Astrocyte of the cerebellum (primary cell): ENCODE measurements at regions not wholly inside any gene's neighbourhood (a gene's known extent, or its start where the extent isn't known, plus 50 kb on each side); places are given as distances from the start of the nearest gene placed in this dataset.
A peak's percentile ranks its signal among the peaks of the same experiment; 100 is the strongest.
"Not testable (repeated sequence)": the region's sequence is repeated elsewhere in the genome, so short reads cannot be mapped to it uniquely, and the experiment has no call there.

Source experiments
- DNase-seq: peaks from one replicate; pipeline ENCODE4 v3.0.0-alpha.2; 2011; ENCODE audit warnings: low read depth
- H3K4me3 ChIP-seq: 2 replicates; pipeline ENCODE4 v1.5.1; 2011; ENCODE audit warnings: mild to moderate bottlenecking, low read depth, low read length, moderate library complexity
- in situ Hi-C: cut with HindIII; loops from 2 replicates; pipeline ENCODE4 v1.10.0; 2017; ENCODE audit warnings: low sequenced_read_pairs
- TF ChIP-seq, protein P1 (sequence below): IDR thresholded peaks from 2 replicates; pipeline ENCODE4 v1.5.1; 2012; ENCODE audit warnings: low read length, low read depth, moderate library complexity, mild to moderate bottlenecking; ENCODE audit errors: missing control alignments

GRCh38 chr11:41675205-41675604, 215.8 kb upstream of the LRRC4C start:
- H3K4me3 ChIP-seq: no peak overlapping the region
- in situ Hi-C loops: no loop called here
- TF ChIP-seq, protein P1, sequence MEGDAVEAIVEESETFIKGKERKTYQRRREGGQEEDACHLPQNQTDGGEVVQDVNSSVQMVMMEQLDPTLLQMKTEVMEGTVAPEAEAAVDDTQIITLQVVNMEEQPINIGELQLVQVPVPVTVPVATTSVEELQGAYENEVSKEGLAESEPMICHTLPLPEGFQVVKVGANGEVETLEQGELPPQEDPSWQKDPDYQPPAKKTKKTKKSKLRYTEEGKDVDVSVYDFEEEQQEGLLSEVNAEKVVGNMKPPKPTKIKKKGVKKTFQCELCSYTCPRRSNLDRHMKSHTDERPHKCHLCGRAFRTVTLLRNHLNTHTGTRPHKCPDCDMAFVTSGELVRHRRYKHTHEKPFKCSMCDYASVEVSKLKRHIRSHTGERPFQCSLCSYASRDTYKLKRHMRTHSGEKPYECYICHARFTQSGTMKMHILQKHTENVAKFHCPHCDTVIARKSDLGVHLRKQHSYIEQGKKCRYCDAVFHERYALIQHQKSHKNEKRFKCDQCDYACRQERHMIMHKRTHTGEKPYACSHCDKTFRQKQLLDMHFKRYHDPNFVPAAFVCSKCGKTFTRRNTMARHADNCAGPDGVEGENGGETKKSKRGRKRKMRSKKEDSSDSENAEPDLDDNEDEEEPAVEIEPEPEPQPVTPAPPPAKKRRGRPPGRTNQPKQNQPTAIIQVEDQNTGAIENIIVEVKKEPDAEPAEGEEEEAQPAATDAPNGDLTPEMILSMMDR: no peak
- DNase-seq: no peak

DNA sequence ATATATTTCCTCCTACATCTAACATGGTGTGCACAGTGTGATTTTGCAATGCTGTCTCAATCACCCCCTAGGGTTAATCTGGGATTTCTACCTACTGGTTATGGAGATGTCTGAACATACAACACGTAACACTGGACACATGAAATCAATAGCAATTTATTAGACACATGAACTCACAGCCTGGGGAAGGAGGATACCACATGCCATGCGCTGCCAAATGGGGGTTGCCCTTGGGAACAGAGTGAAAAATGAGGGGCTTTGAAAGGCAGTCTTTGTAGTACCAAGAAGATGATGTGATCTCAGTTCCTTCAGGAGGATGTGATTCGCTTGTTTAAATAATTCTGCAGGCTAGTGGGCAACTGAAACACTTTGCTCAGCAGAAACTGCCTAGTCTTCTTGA, 253.6 kb upstream of the LRRC4C start:
- TF ChIP-seq, protein P1: no peak
- in situ Hi-C loops: no loop called here
- no peak for DNase-seq
- H3K4me3 ChIP-seq: no peak overlapping the region

GRCh38 chr11:41714101-41714500, 254.6 kb upstream of the LRRC4C start:
- DNase-seq: peak; percentile 3
- in situ Hi-C loops: no loop called here
- TF ChIP-seq, protein P1: no peak
- no peak overlapping the region for H3K4me3 ChIP-seq

DNA sequence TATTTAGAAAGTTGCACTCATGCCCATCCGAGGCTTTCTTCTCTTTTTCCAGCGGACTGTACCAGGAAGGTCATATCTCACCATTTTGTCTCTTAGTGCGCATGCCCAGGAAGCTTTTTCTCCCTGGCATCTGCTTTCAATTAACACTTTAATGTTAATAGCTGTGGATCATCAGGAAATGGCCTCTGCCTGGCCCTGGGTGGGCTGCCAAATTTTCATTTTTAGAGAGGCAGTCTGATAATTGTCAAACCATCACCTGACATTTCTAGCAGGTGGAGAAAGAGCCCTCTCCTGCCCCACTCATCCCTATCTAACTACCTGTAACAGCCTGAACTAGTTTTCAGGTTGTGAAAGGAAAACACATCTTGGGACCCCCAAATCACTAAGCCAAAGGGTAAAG, 257.4 kb upstream of the LRRC4C start:
- TF ChIP-seq, protein P1: no peak
- in situ Hi-C loops: no loop called here

DNA sequence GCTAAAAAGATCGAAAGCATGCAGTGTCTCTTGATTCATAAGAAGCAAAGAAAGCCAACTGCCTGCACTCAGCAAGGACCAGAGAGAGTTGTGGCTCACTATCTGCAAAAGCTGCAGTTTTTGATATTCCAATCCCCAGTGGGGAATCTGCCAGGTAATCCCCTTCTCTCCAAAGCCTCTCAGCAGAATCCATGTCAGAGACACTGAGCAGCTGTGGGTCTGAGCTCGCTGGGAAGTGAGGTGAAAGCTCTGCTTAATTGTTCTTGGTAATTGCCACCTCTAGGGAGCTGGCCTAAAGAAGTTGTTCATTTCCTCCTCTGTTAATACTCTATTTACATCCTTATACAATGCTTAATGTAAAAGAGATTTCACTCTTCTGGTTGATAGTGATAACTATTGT, 261.3 kb upstream of the LRRC4C start:
- TF ChIP-seq, protein P1: no peak
- no peak overlapping the region for H3K4me3 ChIP-seq
- no peak for DNase-seq
- in situ Hi-C loops: no loop called here

More for the DNA sequence above, 257.4 kb upstream of the LRRC4C start:
- DNase-seq: no peak
- no peak overlapping the region for H3K4me3 ChIP-seq

DNA sequence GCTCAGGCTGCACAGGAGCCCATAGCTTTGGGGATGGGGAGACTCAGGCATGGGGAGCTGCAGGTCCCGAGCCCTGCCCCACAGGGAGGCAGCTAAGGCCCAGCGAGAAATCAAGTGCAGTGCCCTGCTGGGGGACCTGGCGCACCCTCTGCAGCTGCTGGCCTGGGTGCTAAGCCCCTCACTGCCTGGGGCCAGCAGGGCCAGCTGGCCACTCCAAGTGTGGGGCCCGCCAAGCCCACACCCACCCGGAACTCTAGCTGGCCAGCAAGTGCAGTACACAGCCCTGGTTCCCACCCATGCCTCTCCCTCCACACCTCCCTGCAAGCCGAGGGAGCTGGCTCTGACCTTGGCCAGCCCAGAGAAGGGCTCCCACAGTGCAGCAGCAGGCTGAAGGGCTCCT, 268.7 kb upstream of the LRRC4C start:
- in situ Hi-C loops, DNase-seq, H3K4me3 ChIP-seq: not testable (repeated sequence)

GRCh38 chr11:41775296-41775695, 315.8 kb upstream of the LRRC4C start:
- in situ Hi-C loops: no loop called here
- DNase-seq: no peak
- TF ChIP-seq, protein P1: no peak
- no peak overlapping the region for H3K4me3 ChIP-seq
